ENCODE measurements at regions not wholly inside any gene's neighbourhood (a gene's known extent, or its start where the extent isn't known, plus 50 kb on each side); places are given as distances from the start of the nearest gene placed in this dataset.

GRCh38 chr4:149265645-149266044 is 550.0 kb downstream of the IQCM start:
- no peak overlapping the region for H3K4me3 ChIP-seq (ENCODE audit: insufficient read depth, low read length, poor library complexity, severe bottlenecking)
- no peaks in the 10 kb centered on the region for H3K9me3 ChIP-seq (ENCODE audit: insufficient read depth, low read length)
- H3K27me3 ChIP-seq (ENCODE audit: low read length) = no peaks in the 10 kb centered on the region
- H3K9ac ChIP-seq (ENCODE audit: low read length) = no peak overlapping the region
- no peaks in the 10 kb centered on the region for H3F3A ChIP-seq (ENCODE audit: insufficient read depth)
- H3K27ac ChIP-seq (ENCODE audit: low read depth, low read length) = no peak overlapping the region
- no peaks in the 10 kb centered on the region for H4K20me1 ChIP-seq (ENCODE audit: low read depth, low read length)
- TF ChIP-seq CTCF (IDR thresholded peaks at IDR 0.05; ENCODE audit: insufficient read depth, low read length, poor library complexity, severe bottlenecking) (no peak), EZH2phosphoT487 (conservative IDR thresholded peaks at IDR 0.05; ENCODE audit: low read length) (no peak)
- no peak overlapping the region for H2AFZ ChIP-seq (ENCODE audit: low read depth, low read length, severe bottlenecking)
- H3K79me2 ChIP-seq (ENCODE audit: insufficient read depth, low read length) = no peaks in the 10 kb centered on the region
- H3K9me2 ChIP-seq (replicated peaks; ENCODE audit: insufficient read depth, low read length) = no peaks in the 10 kb centered on the region
- no peaks in the 10 kb centered on the region for H3K36me3 ChIP-seq (ENCODE audit: low read length)
- H3K4me2 ChIP-seq (ENCODE audit: low read depth, low read length, poor library complexity, severe bottlenecking) = no peak overlapping the region

- Histone ChIP-seq H3K27me3 (ENCODE audit: low read length) (no peaks in the 10 kb centered on the region), H3K79me2 (ENCODE audit: insufficient read depth, low read length) (no peaks in the 10 kb centered on the region), H3K27ac (ENCODE audit: low read depth, low read length) (no peak overlapping the region), H3K4me3 (ENCODE audit: insufficient read depth, low read length, poor library complexity, severe bottlenecking) (no peak overlapping the region), H3K4me2 (ENCODE audit: low read depth, low read length, poor library complexity, severe bottlenecking) (no peak overlapping the region), H3F3A (ENCODE audit: insufficient read depth) (no peaks in the 10 kb centered on the region), H3K9me3 (ENCODE audit: insufficient read depth, low read length) (no peaks in the 10 kb centered on the region), H4K20me1 (ENCODE audit: low read depth, low read length) (no peaks in the 10 kb centered on the region), H3K9ac (ENCODE audit: low read length) (no peak overlapping the region), H2AFZ (ENCODE audit: low read depth, low read length, severe bottlenecking) (no peak overlapping the region), H3K9me2 (replicated peaks; ENCODE audit: insufficient read depth, low read length) (no peaks in the 10 kb centered on the region), H3K36me3 (ENCODE audit: low read length) (no peaks in the 10 kb centered on the region)
- TF ChIP-seq CTCF (IDR thresholded peaks at IDR 0.05; ENCODE audit: insufficient read depth, low read length, poor library complexity, severe bottlenecking) = peak; percentile 35
- no peak for TF ChIP-seq EZH2phosphoT487 (conservative IDR thresholded peaks at IDR 0.05; ENCODE audit: low read length)
Observed at GRCh38 chr4:149264093-149264733, 551.4 kb downstream of the IQCM start.

- Histone ChIP-seq H3K36me3 (ENCODE audit: low read length) (no peaks in the 10 kb centered on the region), H3K79me2 (ENCODE audit: insufficient read depth, low read length) (no peaks in the 10 kb centered on the region)
Observed at GRCh38 chr4:149248191-149248764, 567.4 kb downstream of the IQCM start.

More at GRCh38 chr4:149248191-149248764, 567.4 kb downstream of the IQCM start:
- H4K20me1 ChIP-seq (ENCODE audit: low read depth, low read length) = no peaks in the 10 kb centered on the region
- no peak overlapping the region for H2AFZ ChIP-seq (ENCODE audit: low read depth, low read length, severe bottlenecking)
- no peaks in the 10 kb centered on the region for H3F3A ChIP-seq (ENCODE audit: insufficient read depth)
- TF ChIP-seq CTCF (IDR thresholded peaks at IDR 0.05; ENCODE audit: insufficient read depth, low read length, poor library complexity, severe bottlenecking) (no peak), EZH2phosphoT487 (conservative IDR thresholded peaks at IDR 0.05; ENCODE audit: low read length) (no peak)
- no peaks in the 10 kb centered on the region for H3K27me3 ChIP-seq (ENCODE audit: low read length)
- H3K4me2 ChIP-seq (ENCODE audit: low read depth, low read length, poor library complexity, severe bottlenecking) = no peak overlapping the region
- no peak overlapping the region for H3K4me3 ChIP-seq (ENCODE audit: insufficient read depth, low read length, poor library complexity, severe bottlenecking)
- no peaks in the 10 kb centered on the region for H3K9me2 ChIP-seq (replicated peaks; ENCODE audit: insufficient read depth, low read length)
- no peak overlapping the region for H3K9ac ChIP-seq (ENCODE audit: low read length)
- H3K27ac ChIP-seq (ENCODE audit: low read depth, low read length) = no peak overlapping the region
- no peaks in the 10 kb centered on the region for H3K9me3 ChIP-seq (ENCODE audit: insufficient read depth, low read length)
